ENCODE measurements at regions not wholly inside any gene's neighbourhood (a gene's known extent, or its start where the extent isn't known, plus 50 kb on each side); places are given as distances from the start of the nearest gene placed in this dataset.

GRCh38 chr3:76789237-76789636 lies 250.7 kb upstream of the ROBO2 start:
- Mint-ChIP-seq H3K27ac (no peak overlapping the region), H3K9me3 (peaks cover 8% of the 10 kb centered on the region), H3K27me3 (no peaks in the 10 kb centered on the region), H3K4me1 (no peaks in the 10 kb centered on the region), H3K36me3 (no peaks in the 10 kb centered on the region), H3K4me3 (no peak overlapping the region)
- no peak for DNase-seq

GRCh38 chr3:76811418-76811817 lies 228.5 kb upstream of the ROBO2 start:
- peaks cover 14% of the 10 kb centered on the region for H3K9me3 Mint-ChIP-seq
- no peaks in the 10 kb centered on the region for H3K36me3 Mint-ChIP-seq
- DNase-seq: no peak
- H3K27me3 Mint-ChIP-seq: no peaks in the 10 kb centered on the region
- no peak overlapping the region for H3K4me3 Mint-ChIP-seq
- H3K4me1 Mint-ChIP-seq: no peaks in the 10 kb centered on the region
- H3K27ac Mint-ChIP-seq: no peak overlapping the region

GRCh38 chr3:76812649-76813242 lies 227.2 kb upstream of the ROBO2 start:
- Mint-ChIP-seq H3K27me3 (no peaks in the 10 kb centered on the region), H3K4me1 (no peaks in the 10 kb centered on the region), H3K36me3 (no peaks in the 10 kb centered on the region), H3K9me3 (peaks cover 16% of the 10 kb centered on the region), H3K4me3 (no peak overlapping the region), H3K27ac (no peak overlapping the region)
- no peak for DNase-seq

GRCh38 chr3:76815561-76815960 lies 224.3 kb upstream of the ROBO2 start:
- no peak overlapping the region for H3K4me3 Mint-ChIP-seq
- H3K36me3 Mint-ChIP-seq: no peaks in the 10 kb centered on the region
- H3K27me3 Mint-ChIP-seq: no peaks in the 10 kb centered on the region
- H3K4me1 Mint-ChIP-seq: no peaks in the 10 kb centered on the region
- H3K27ac Mint-ChIP-seq: no peak overlapping the region
- peaks cover 12% of the 10 kb centered on the region for H3K9me3 Mint-ChIP-seq
- DNase-seq: no peak

- Mint-ChIP-seq H3K36me3 (no peaks in the 10 kb centered on the region), H3K4me3 (no peak overlapping the region), H3K4me1 (no peaks in the 10 kb centered on the region), H3K27ac (no peak overlapping the region), H3K9me3 (peaks cover 8% of the 10 kb centered on the region), H3K27me3 (no peaks in the 10 kb centered on the region)
- no peak for DNase-seq
Observed at GRCh38 chr3:76820481-76820880, 219.4 kb upstream of the ROBO2 start.

- no peaks in the 10 kb centered on the region for H3K36me3 Mint-ChIP-seq
- no peaks in the 10 kb centered on the region for H3K27me3 Mint-ChIP-seq
- peaks cover 5% of the 10 kb centered on the region for H3K9me3 Mint-ChIP-seq
- no peak overlapping the region for H3K27ac Mint-ChIP-seq
- no peak for DNase-seq
- H3K4me3 Mint-ChIP-seq: no peak overlapping the region
- H3K4me1 Mint-ChIP-seq: no peaks in the 10 kb centered on the region
Observed at GRCh38 chr3:76824658-76825240, 215.2 kb upstream of the ROBO2 start.

- Mint-ChIP-seq H3K27ac (no peak overlapping the region), H3K27me3 (no peaks in the 10 kb centered on the region), H3K4me1 (no peaks in the 10 kb centered on the region), H3K9me3 (peaks cover 10% of the 10 kb centered on the region), H3K4me3 (no peak overlapping the region), H3K36me3 (no peaks in the 10 kb centered on the region)
- DNase-seq: no peak
Observed at GRCh38 chr3:76826861-76827260, 213.0 kb upstream of the ROBO2 start.

- DNase-seq: no peak
- Mint-ChIP-seq H3K27ac (no peak overlapping the region), H3K36me3 (no peaks in the 10 kb centered on the region), H3K27me3 (no peaks in the 10 kb centered on the region), H3K9me3 (peaks cover 10% of the 10 kb centered on the region), H3K4me1 (no peaks in the 10 kb centered on the region), H3K4me3 (no peak overlapping the region)
Observed at GRCh38 chr3:76827701-76828226, 212.1 kb upstream of the ROBO2 start.

GRCh38 chr3:76834657-76835056 lies 205.2 kb upstream of the ROBO2 start:
- H3K36me3 Mint-ChIP-seq: no peaks in the 10 kb centered on the region
- no peak overlapping the region for H3K27ac Mint-ChIP-seq
- peaks cover 7% of the 10 kb centered on the region for H3K9me3 Mint-ChIP-seq
- H3K4me1 Mint-ChIP-seq: no peaks in the 10 kb centered on the region
- DNase-seq: no peak
- no peaks in the 10 kb centered on the region for H3K27me3 Mint-ChIP-seq
- no peak overlapping the region for H3K4me3 Mint-ChIP-seq

- H3K27ac Mint-ChIP-seq: no peak overlapping the region
- H3K36me3 Mint-ChIP-seq: no peaks in the 10 kb centered on the region
- DNase-seq: no peak
- H3K9me3 Mint-ChIP-seq: peaks cover 2% of the 10 kb centered on the region
- no peaks in the 10 kb centered on the region for H3K4me1 Mint-ChIP-seq
- no peaks in the 10 kb centered on the region for H3K27me3 Mint-ChIP-seq
- H3K4me3 Mint-ChIP-seq: no peak overlapping the region
Observed at GRCh38 chr3:76841747-76842146, 198.2 kb upstream of the ROBO2 start.

GRCh38 chr3:76842216-76842615 lies 197.7 kb upstream of the ROBO2 start:
- Mint-ChIP-seq H3K9me3 (peaks cover 2% of the 10 kb centered on the region), H3K4me3 (no peak overlapping the region), H3K36me3 (no peaks in the 10 kb centered on the region), H3K4me1 (no peaks in the 10 kb centered on the region), H3K27me3 (no peaks in the 10 kb centered on the region), H3K27ac (no peak overlapping the region)
- DNase-seq: no peak

- Mint-ChIP-seq H3K9me3 (peaks cover 7% of the 10 kb centered on the region), H3K27ac (no peak overlapping the region), H3K27me3 (no peaks in the 10 kb centered on the region), H3K4me3 (no peak overlapping the region), H3K36me3 (no peaks in the 10 kb centered on the region), H3K4me1 (no peaks in the 10 kb centered on the region)
- DNase-seq: no peak
Observed at GRCh38 chr3:76855451-76855850, 184.4 kb upstream of the ROBO2 start.

GRCh38 chr3:76859596-76859995 lies 180.3 kb upstream of the ROBO2 start:
- Mint-ChIP-seq H3K4me1 (no peaks in the 10 kb centered on the region), H3K9me3 (peaks cover 9% of the 10 kb centered on the region), H3K27me3 (no peaks in the 10 kb centered on the region), H3K4me3 (no peak overlapping the region), H3K36me3 (no peaks in the 10 kb centered on the region), H3K27ac (no peak overlapping the region)
- DNase-seq: no peak

GRCh38 chr3:76864355-76864754 lies 175.5 kb upstream of the ROBO2 start:
- Mint-ChIP-seq H3K4me1 (no peaks in the 10 kb centered on the region), H3K9me3 (peaks cover 7% of the 10 kb centered on the region), H3K4me3 (no peak overlapping the region), H3K27me3 (no peaks in the 10 kb centered on the region), H3K27ac (no peak overlapping the region), H3K36me3 (no peaks in the 10 kb centered on the region)
- DNase-seq: no peak

- H3K4me1 Mint-ChIP-seq: no peaks in the 10 kb centered on the region
- H3K9me3 Mint-ChIP-seq: peaks cover 2% of the 10 kb centered on the region
- no peaks in the 10 kb centered on the region for H3K27me3 Mint-ChIP-seq
- H3K27ac Mint-ChIP-seq: no peak overlapping the region
- H3K4me3 Mint-ChIP-seq: no peak overlapping the region
- no peak for DNase-seq
- H3K36me3 Mint-ChIP-seq: no peaks in the 10 kb centered on the region
Observed at GRCh38 chr3:76866729-76867408, 173.0 kb upstream of the ROBO2 start.
